HCT116 (cell line): ENCODE measurements at regions not wholly inside any gene's neighbourhood (a gene's known extent, or its start where the extent isn't known, plus 50 kb on each side); places are given as distances from the start of the nearest gene placed in this dataset.

Source experiments
- ATAC-seq: fragments of 200-7000 bp; cut with Tn5 transposase; 2 replicates; pipeline ENCODE4 v1.9.1; 2020; ENCODE audit warnings: mild to moderate bottlenecking, moderate library complexity
- BruUV-seq: library from RNA; stranded (reverse); fragments of 400-500 nt; replicated peaks from 2 replicates; lab custom pipeline; 2021; lab: Mats Ljungman, UMichigan
- CTCF ChIA-PET: fragments of 300-600 bp; sonication (Branson Sonifier 250); formaldehyde crosslinking; loops from one replicate; lab custom pipeline; 2021; ENCODE audit warnings: antibody characterized with exemption; lab: Charles Lee
- POLR2A ChIA-PET: fragments of 300-600, 350-600 bp; sonication (Branson Sonifier 250); formaldehyde crosslinking; loops from one replicate; lab custom pipeline; 2021; ENCODE audit warnings: antibody characterized with exemption; lab: Charles Lee
- RAD21 ChIA-PET, 2 experiments: fragments of 300-600 bp; sonication (Branson Sonifier 250); formaldehyde crosslinking; loops; one replicate each; lab custom pipeline; 2023; ENCODE audit warnings: low total read pairs in 2 of 2; ENCODE audit not compliant: uncharacterized antibody in 2 of 2, unreplicated experiment in 2 of 2, low non-redundant PET in 1 of 2; lab: Charles Lee
- DNase-seq: peaks from one replicate; pipeline ENCODE4 v3.0.0-alpha.2; 2010; ENCODE audit warnings: low read depth, low spot score
- H2AFZ ChIP-seq: fragments of 200-600 bp; shearing (Covaris generic), sonication (generic); 2 replicates; pipeline ENCODE4 v1.6.1; 2017; ENCODE audit warnings: low read depth, mixed run types, mixed read lengths, antibody characterized with exemption, low read length; ENCODE audit not compliant: poor library complexity, severe bottlenecking
- H3K27ac ChIP-seq: 2 replicates; pipeline ENCODE4 v1.5.1; 2012; ENCODE audit warnings: low read depth, low read length
- H3K27me3 ChIP-seq: fragments of 200-600 bp; sonication (generic); 2 replicates; pipeline ENCODE4 v1.6.1; 2016; ENCODE audit warnings: mixed run types, low read length, mixed read lengths; ENCODE audit not compliant: insufficient read depth
- H3K36me3 ChIP-seq, 2 experiments: fragments of 200-500 bp in 1 of 2; fragments of 200-600 bp in 1 of 2; sonication (Bioruptor generic) in 1 of 2; sonication (generic) in 1 of 2; 2 replicates each; pipeline versions ENCODE4 v1.5.1 to v1.6.1; 2014 to 2016; ENCODE audit warnings: low read length in 2 of 2, inconsistent platforms in 1 of 2, mixed read lengths in 1 of 2, mixed run types in 1 of 2; ENCODE audit not compliant: insufficient read depth in 2 of 2, control insufficient read depth in 1 of 2
- H3K4me1 ChIP-seq, 2 experiments: fragments of 200-600 bp in 1 of 2; sonication (generic) in 1 of 2; 2 replicates each; pipeline versions ENCODE4 v1.5.1 to v1.6.1; 2012 to 2017; ENCODE audit warnings: low read length in 2 of 2, inconsistent platforms in 1 of 2, mild to moderate bottlenecking in 1 of 2, mixed read lengths in 1 of 2, mixed run types in 1 of 2, moderate library complexity in 1 of 2; ENCODE audit not compliant: insufficient read depth in 2 of 2, control insufficient read depth in 1 of 2
- H3K4me2 ChIP-seq: fragments of 200-600 bp; sonication (generic); 2 replicates; pipeline ENCODE4 v1.6.1; 2017; ENCODE audit warnings: mixed run types, low read length, mixed read lengths
- H3K4me3 ChIP-seq, 2 experiments: fragments of 200-600 bp in 1 of 2; sonication (generic) in 1 of 2; replicated peaks in 1 of 2; 2 replicates each; pipeline ENCODE4 v1.5.1; 2011 to 2016; ENCODE audit warnings: low read length in 2 of 2, control low read depth in 1 of 2, low read depth in 1 of 2, mild to moderate bottlenecking in 1 of 2, mixed read lengths in 1 of 2, mixed run types in 1 of 2
- H3K79me2 ChIP-seq: fragments of 200-600 bp; sonication (generic); 2 replicates; pipeline ENCODE4 v1.6.1; 2017; ENCODE audit warnings: mild to moderate bottlenecking, mixed run types, low read length, moderate library complexity, mixed read lengths; ENCODE audit not compliant: insufficient read depth
- H3K9ac ChIP-seq: fragments of 200-600 bp; sonication (generic); 2 replicates; pipeline ENCODE4 v1.6.1; 2016; ENCODE audit warnings: low read length, mixed read lengths
- H3K9me2 ChIP-seq: fragments of 200-600 bp; sonication (generic), shearing (Covaris generic); 2 replicates; pipeline ENCODE4 v1.6.1; 2017; ENCODE audit warnings: mixed run types, mild to moderate bottlenecking, moderate library complexity; ENCODE audit not compliant: insufficient read depth
- H3K9me3 ChIP-seq, 2 experiments: fragments of 200-500 bp in 1 of 2; fragments of 200-600 bp in 1 of 2; sonication (Bioruptor generic) in 1 of 2; sonication (generic) in 1 of 2; 2 replicates each; pipeline ENCODE4 v1.6.1; 2014 to 2017; ENCODE audit warnings: low read length in 2 of 2, mixed read lengths in 2 of 2, inconsistent platforms in 1 of 2, low read depth in 1 of 2, mild to moderate bottlenecking in 1 of 2, mixed run types in 1 of 2, moderate library complexity in 1 of 2; ENCODE audit not compliant: control insufficient read depth in 1 of 2, insufficient read depth in 1 of 2
- H4K20me1 ChIP-seq: fragments of 200-600 bp; sonication (generic), shearing (Covaris generic); 2 replicates; pipeline ENCODE4 v1.6.1; 2017; ENCODE audit warnings: mixed run types, mild to moderate bottlenecking, moderate library complexity; ENCODE audit not compliant: insufficient read depth
- CBX3 ChIP-seq: IDR thresholded peaks from 2 replicates; pipeline ENCODE4 v1.6.1; 2012; ENCODE audit warnings: low read depth
- CEBPB ChIP-seq: IDR thresholded peaks from 2 replicates; pipeline ENCODE4 v1.6.1; 2012; ENCODE audit warnings: low read depth
- CTCF ChIP-seq, 3 experiments: fragments of 200-600 bp in 1 of 3; sonication (generic) in 1 of 3; IDR thresholded peaks in 2 of 3; conservative IDR thresholded peaks in 1 of 3; 2 replicates each; pipeline ENCODE4 v1.5.1; 2012 to 2017; ENCODE audit warnings: low read depth in 2 of 3, low read length in 2 of 3, antibody characterized with exemption in 1 of 3, borderline replicate concordance in 1 of 3, control low read depth in 1 of 3, mild to moderate bottlenecking in 1 of 3, mixed read lengths in 1 of 3, mixed run types in 1 of 3, moderate library complexity in 1 of 3; ENCODE audit not compliant: insufficient read depth in 1 of 3
- EGR1 ChIP-seq: IDR thresholded peaks from 2 replicates; pipeline ENCODE4 v1.6.1; 2012; ENCODE audit warnings: low read depth
- ELF1 ChIP-seq: IDR thresholded peaks from 2 replicates; pipeline ENCODE4 v1.6.1; 2012; ENCODE audit warnings: low read depth, borderline replicate concordance
- EZH2phosphoT487 ChIP-seq: fragments of 200-600 bp; IDR thresholded peaks from 2 replicates; pipeline ENCODE4 v1.6.1; 2018; ENCODE audit warnings: antibody characterized with exemption, borderline replicate concordance
- FOSL1 ChIP-seq: IDR thresholded peaks from 2 replicates; pipeline ENCODE4 v1.6.1; 2012; ENCODE audit warnings: low read depth
- JUND ChIP-seq: IDR thresholded peaks from 2 replicates; pipeline ENCODE4 v1.6.1; 2012
- POLR2A ChIP-seq: IDR thresholded peaks from 2 replicates; pipeline ENCODE4 v1.7.0; 2011; ENCODE audit warnings: borderline replicate concordance; ENCODE audit not compliant: insufficient read depth, insufficient read length; ENCODE audit errors: extremely low read depth
- POLR2AphosphoS5 ChIP-seq: IDR thresholded peaks from 2 replicates; pipeline ENCODE4 v1.6.1; 2011; ENCODE audit warnings: mild to moderate bottlenecking, low read depth, low read length, moderate library complexity
- RAD21 ChIP-seq: IDR thresholded peaks from 2 replicates; pipeline ENCODE4 v1.6.1; 2012; ENCODE audit warnings: low read depth, mild to moderate bottlenecking
- SP1 ChIP-seq: IDR thresholded peaks from 2 replicates; pipeline ENCODE4 v1.6.1; 2012; ENCODE audit warnings: low read depth
- TCF7L2 ChIP-seq: IDR thresholded peaks from 2 replicates; pipeline ENCODE4 v1.7.0; 2011; ENCODE audit warnings: borderline replicate concordance, inconsistent platforms; ENCODE audit not compliant: insufficient read depth, insufficient read length; ENCODE audit errors: extremely low read depth
- YY1 ChIP-seq: IDR thresholded peaks from 2 replicates; pipeline ENCODE4 v1.6.1; 2011; ENCODE audit warnings: low read length, low read depth, moderate library complexity, mild to moderate bottlenecking; ENCODE audit not compliant: insufficient replicate concordance; ENCODE audit errors: extremely low read depth
- ZNF274 ChIP-seq: fragments of 200-500 bp; sonication (Bioruptor generic); IDR thresholded peaks from 2 replicates; pipeline ENCODE4 v1.6.1; 2014; ENCODE audit warnings: mild to moderate bottlenecking, low read depth, low read length, inconsistent platforms
- intact Hi-C: fragments of 100-400 bp; cut with micrococcal nuclease; formaldehyde crosslinking; loops from 2 replicates; pipeline ENCODE4 v1.10.0; 2022
- TF ChIP-seq, protein P1 (sequence below): IDR thresholded peaks from 2 replicates; pipeline ENCODE4 v1.6.1; 2012

GRCh38 chr7:81491573-81491972 is 278.3 kb downstream of the HGF start:
- CTCF ChIA-PET = no interaction called here
- RAD21 ChIA-PET = no interaction called here
- no peaks in the 10 kb centered on the region for H3K9me2 ChIP-seq
- H3K27ac ChIP-seq = no peak overlapping the region
- H3K27me3 ChIP-seq = no peaks in the 10 kb centered on the region
- POLR2A ChIA-PET = no interaction called here
- H4K20me1 ChIP-seq = no peaks in the 10 kb centered on the region
- no peak overlapping the region for H3K9ac ChIP-seq
- BruUV-seq = no TSS peak
- no peak for TF ChIP-seq CEBPB
- no peak for TF ChIP-seq RAD21
- no peak for TF ChIP-seq ELF1
- TF ChIP-seq, protein P1, sequence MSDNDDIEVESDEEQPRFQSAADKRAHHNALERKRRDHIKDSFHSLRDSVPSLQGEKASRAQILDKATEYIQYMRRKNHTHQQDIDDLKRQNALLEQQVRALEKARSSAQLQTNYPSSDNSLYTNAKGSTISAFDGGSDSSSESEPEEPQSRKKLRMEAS = no peak
- no peak for TF ChIP-seq CBX3
- TF ChIP-seq ZNF274 = no peak
- TF ChIP-seq JUND = no peak
- no peak for TF ChIP-seq POLR2AphosphoS5
- no peak for TF ChIP-seq CTCF (IDR thresholded peaks at IDR 0.05 in 2 of 3, conservative IDR thresholded peaks at IDR 0.05 in 1 of 3; ENCODE audit: borderline replicate concordance in 1 of 3, insufficient read depth in 1 of 3, low read depth in 2 of 3, low read length in 2 of 3)
- TF ChIP-seq EZH2phosphoT487 = no peak
- TF ChIP-seq FOSL1 = no peak
- TF ChIP-seq YY1 = no peak
- no peak for TF ChIP-seq TCF7L2
- TF ChIP-seq POLR2A = no peak
- no peak for TF ChIP-seq SP1
- TF ChIP-seq EGR1 = no peak
- H3K4me3 ChIP-seq = no peak overlapping the region
- no peaks in the 10 kb centered on the region for H3K36me3 ChIP-seq
- intact Hi-C loops = no loop called here
- H3K4me2 ChIP-seq = no peak overlapping the region
- H3K9me3 ChIP-seq = no peaks in the 10 kb centered on the region
- no peaks in the 10 kb centered on the region for H3K79me2 ChIP-seq
- H3K4me1 ChIP-seq = no peaks in the 10 kb centered on the region
- ATAC-seq (no peak), DNase-seq (no peak)
- no peak overlapping the region for H2AFZ ChIP-seq
